Glomerular visceral epithelial cell (primary cell): ENCODE measurements at regions not wholly inside any gene's neighbourhood (a gene's known extent, or its start where the extent isn't known, plus 50 kb on each side); places are given as distances from the start of the nearest gene placed in this dataset.
"Not testable (repeated sequence)": the region's sequence is repeated elsewhere in the genome, so short reads cannot be mapped to it uniquely, and the experiment has no call there.

Experiments used
- DNase-seq: peaks from one replicate; pipeline ENCODE4 v3.0.0-alpha.2; 2016; ENCODE audit errors: extremely low spot score

GRCh38 chr4:4032801-4033605 lies 193.7 kb downstream of the OTOP1 start:
- DNase-seq, result not testable (repeated sequence)

GRCh38 chr4:4037399-4038138 lies 189.2 kb downstream of the OTOP1 start:
- DNase-seq, result not testable (repeated sequence)

GRCh38 chr4:4045823-4046222 lies 180.9 kb downstream of the OTOP1 start:
- not testable (repeated sequence) for DNase-seq

- not testable (repeated sequence) for DNase-seq
Measured at GRCh38 chr4:4046686-4047085, 180.0 kb downstream of the OTOP1 start.

GRCh38 chr4:4047202-4047601 lies 179.5 kb downstream of the OTOP1 start:
- not testable (repeated sequence) for DNase-seq

- not testable (repeated sequence) for DNase-seq
Measured at GRCh38 chr4:4048227-4048626, 178.5 kb downstream of the OTOP1 start.

- not testable (repeated sequence) for DNase-seq
Measured at GRCh38 chr4:4050781-4051180, 175.9 kb downstream of the OTOP1 start.

- peak; percentile 21 for DNase-seq
Measured at GRCh38 chr4:4052933-4053332, 173.8 kb downstream of the OTOP1 start.

GRCh38 chr4:4057226-4057625 lies 169.5 kb downstream of the OTOP1 start:
- DNase-seq, result not testable (repeated sequence)

- not testable (repeated sequence) for DNase-seq
Measured at GRCh38 chr4:4084171-4084570, 142.6 kb downstream of the OTOP1 start.

- not testable (repeated sequence) for DNase-seq
Measured at GRCh38 chr4:4089716-4090419, 136.9 kb downstream of the OTOP1 start.

- DNase-seq, result not testable (repeated sequence)
Measured at GRCh38 chr4:4090720-4091119, 136.0 kb downstream of the OTOP1 start.

- not testable (repeated sequence) for DNase-seq
Measured at GRCh38 chr4:4092159-4092558, 134.6 kb downstream of the OTOP1 start.

- DNase-seq, result not testable (repeated sequence)
Measured at GRCh38 chr4:4099610-4100009, 127.1 kb downstream of the OTOP1 start.

- DNase-seq, result not testable (repeated sequence)
Measured at GRCh38 chr4:4106923-4107322, 119.8 kb downstream of the OTOP1 start.

GRCh38 chr4:4107411-4108107 lies 119.2 kb downstream of the OTOP1 start:
- peak; percentile 60 for DNase-seq

GRCh38 chr4:4115381-4115780 lies 111.3 kb downstream of the OTOP1 start:
- DNase-seq, result not testable (repeated sequence)

- DNase-seq, result not testable (repeated sequence)
Measured at GRCh38 chr4:4116901-4117300, 109.8 kb downstream of the OTOP1 start.

GRCh38 chr4:4134368-4134767 lies 92.4 kb downstream of the OTOP1 start:
- not testable (repeated sequence) for DNase-seq

- not testable (repeated sequence) for DNase-seq
Measured at GRCh38 chr4:4136621-4137020, 90.1 kb downstream of the OTOP1 start.
